ENCODE measurements at regions not wholly inside any gene's neighbourhood (a gene's known extent, or its start where the extent isn't known, plus 50 kb on each side); places are given as distances from the start of the nearest gene placed in this dataset.
"Not testable (repeated sequence)": the region's sequence is repeated elsewhere in the genome, so short reads cannot be mapped to it uniquely, and the experiment has no call there.

DNA sequence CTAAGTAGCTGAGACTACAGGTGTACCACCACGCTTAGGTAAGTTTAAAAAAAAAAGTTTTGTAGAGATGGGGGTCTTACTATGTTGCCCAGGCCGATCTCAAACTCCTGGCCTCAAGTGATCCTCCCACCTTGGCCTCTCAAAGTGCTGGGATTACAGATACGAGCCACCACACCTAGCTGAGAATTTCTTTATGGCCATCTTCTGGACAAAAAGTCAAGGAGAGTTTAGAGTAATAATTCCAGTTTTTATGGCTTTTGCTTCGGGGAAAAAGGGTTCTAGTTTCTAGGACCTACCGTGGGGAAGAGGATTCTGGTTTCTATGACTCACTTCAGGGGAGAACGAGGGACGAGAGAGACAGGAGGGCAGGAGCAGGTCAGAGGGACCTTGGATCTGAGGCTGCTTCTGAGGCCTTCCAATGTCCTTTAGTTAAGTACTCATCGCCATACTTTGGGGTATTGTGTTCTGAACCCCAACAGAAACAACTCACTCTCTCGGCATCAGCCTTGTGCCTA lies 69.3 kb upstream of the IER3 start:
- Histone ChIP-seq H3K9me2 (replicated peaks; ENCODE audit: low read depth, low read length) (no peaks in the 10 kb centered on the region), H3K4me3 (ENCODE audit: low read length, poor library complexity, severe bottlenecking) (no peak overlapping the region), H3K4me2 (ENCODE audit: low read depth, low read length, poor library complexity, severe bottlenecking) (no peak overlapping the region), H3K9ac (ENCODE audit: low read depth, low read length, poor library complexity, severe bottlenecking) (no peak overlapping the region), H3K4me1 (ENCODE audit: insufficient read depth, low read length, poor library complexity, severe bottlenecking) (no peaks in the 10 kb centered on the region), H2AFZ (ENCODE audit: low read length) (no peak overlapping the region), H3K27me3 (ENCODE audit: insufficient read depth, low read length, poor library complexity, severe bottlenecking) (no peaks in the 10 kb centered on the region), H3F3A (ENCODE audit: low read depth) (no peaks in the 10 kb centered on the region), H3K79me2 (ENCODE audit: insufficient read depth, low read length) (no peaks in the 10 kb centered on the region), H3K9me3 (ENCODE audit: insufficient read depth, low read depth, low read length) (no peaks in the 10 kb centered on the region), H3K36me3 (ENCODE audit: insufficient read depth, low read length) (no peaks in the 10 kb centered on the region), H4K20me1 (ENCODE audit: insufficient read depth, low read length, poor library complexity, severe bottlenecking) (no peaks in the 10 kb centered on the region)
- no peak for TF ChIP-seq EZH2phosphoT487 (IDR thresholded peaks at IDR 0.05; ENCODE audit: borderline replicate concordance)
- TF ChIP-seq CTCF (conservative IDR thresholded peaks at IDR 0.05; ENCODE audit: low read length), result no peak

DNA sequence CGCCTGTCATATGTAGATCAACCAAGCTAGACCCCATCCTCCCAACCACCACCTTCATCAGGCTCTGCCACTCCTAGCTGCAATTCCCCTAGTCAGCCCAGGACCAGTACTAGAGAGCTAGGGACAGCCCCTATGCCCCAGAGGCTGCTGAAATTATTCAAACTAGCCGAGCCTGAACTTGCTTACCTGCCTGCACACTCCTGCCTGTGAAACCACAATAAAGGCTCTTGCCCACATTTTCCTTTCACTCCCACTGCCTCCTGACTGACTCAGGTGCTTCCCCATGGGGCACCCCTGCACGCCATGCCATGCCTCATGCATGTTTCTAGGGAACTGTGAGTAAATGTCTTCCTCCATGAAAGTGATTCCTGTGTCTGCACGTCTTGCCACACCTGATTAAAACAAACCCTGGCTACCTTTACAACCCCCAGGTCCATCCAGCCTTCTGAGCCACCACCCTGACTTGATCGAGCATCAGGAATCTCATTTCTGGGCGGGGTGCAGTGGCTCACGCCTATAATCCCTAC lies 66.5 kb upstream of the IER3 start:
- no peak overlapping the region for H2AFZ ChIP-seq (ENCODE audit: low read length)

DNA sequence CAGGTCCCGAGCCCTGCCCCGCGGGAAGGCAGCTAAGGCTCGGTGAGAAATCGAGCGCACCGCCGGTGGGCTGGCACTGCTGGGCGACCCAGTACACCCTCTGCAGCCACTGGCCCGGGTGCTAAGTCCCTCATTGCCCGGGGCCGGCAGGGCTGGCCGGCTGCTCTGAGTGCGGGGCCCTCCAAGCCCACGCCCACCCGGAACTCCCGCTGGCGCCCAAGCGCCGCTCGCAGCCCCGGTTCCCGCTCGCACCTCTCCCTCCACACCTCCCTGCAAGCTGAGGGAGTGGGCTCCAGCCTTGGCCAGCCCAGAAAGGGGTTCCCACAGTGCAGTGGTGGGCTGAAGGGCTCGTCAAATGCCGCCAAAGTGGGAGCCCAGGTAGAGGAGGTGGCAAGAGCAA lies 63.2 kb upstream of the IER3 start:
- H4K20me1 ChIP-seq (ENCODE audit: insufficient read depth, low read length, poor library complexity, severe bottlenecking); H3K9me2 ChIP-seq (replicated peaks; ENCODE audit: low read depth, low read length); H3K9me3 ChIP-seq (ENCODE audit: insufficient read depth, low read depth, low read length); H3K36me3 ChIP-seq (ENCODE audit: insufficient read depth, low read length); H3K27me3 ChIP-seq (ENCODE audit: insufficient read depth, low read length, poor library complexity, severe bottlenecking); H3K4me2 ChIP-seq (ENCODE audit: low read depth, low read length, poor library complexity, severe bottlenecking); H3K79me2 ChIP-seq (ENCODE audit: insufficient read depth, low read length); H2AFZ ChIP-seq (ENCODE audit: low read length); H3K4me3 ChIP-seq (ENCODE audit: low read length, poor library complexity, severe bottlenecking); H3K9ac ChIP-seq (ENCODE audit: low read depth, low read length, poor library complexity, severe bottlenecking); H3F3A ChIP-seq (ENCODE audit: low read depth); H3K4me1 ChIP-seq (ENCODE audit: insufficient read depth, low read length, poor library complexity, severe bottlenecking): not testable (repeated sequence)

More for the DNA sequence above, 66.5 kb upstream of the IER3 start:
- H3K27me3 ChIP-seq (ENCODE audit: insufficient read depth, low read length, poor library complexity, severe bottlenecking), result no peaks in the 10 kb centered on the region
- H3K4me2 ChIP-seq (ENCODE audit: low read depth, low read length, poor library complexity, severe bottlenecking), result no peak overlapping the region
- H3K4me1 ChIP-seq (ENCODE audit: insufficient read depth, low read length, poor library complexity, severe bottlenecking), result no peaks in the 10 kb centered on the region
- H3K9me2 ChIP-seq (replicated peaks; ENCODE audit: low read depth, low read length), result no peaks in the 10 kb centered on the region
- no peak overlapping the region for H3K4me3 ChIP-seq (ENCODE audit: low read length, poor library complexity, severe bottlenecking)
- no peaks in the 10 kb centered on the region for H3K79me2 ChIP-seq (ENCODE audit: insufficient read depth, low read length)
- no peak overlapping the region for H3K9ac ChIP-seq (ENCODE audit: low read depth, low read length, poor library complexity, severe bottlenecking)
- no peaks in the 10 kb centered on the region for H4K20me1 ChIP-seq (ENCODE audit: insufficient read depth, low read length, poor library complexity, severe bottlenecking)
- TF ChIP-seq CTCF (conservative IDR thresholded peaks at IDR 0.05; ENCODE audit: low read length) (no peak), EZH2phosphoT487 (IDR thresholded peaks at IDR 0.05; ENCODE audit: borderline replicate concordance) (no peak)
- no peaks in the 10 kb centered on the region for H3F3A ChIP-seq (ENCODE audit: low read depth)
- H3K9me3 ChIP-seq (ENCODE audit: insufficient read depth, low read depth, low read length), result no peaks in the 10 kb centered on the region
- H3K36me3 ChIP-seq (ENCODE audit: insufficient read depth, low read length), result no peaks in the 10 kb centered on the region

GRCh38 chr6:30806581-30807183 lies 62.3 kb upstream of the IER3 start:
- Histone ChIP-seq H3K4me2 (ENCODE audit: low read depth, low read length, poor library complexity, severe bottlenecking) (no peak overlapping the region), H3K9me2 (replicated peaks; ENCODE audit: low read depth, low read length) (no peaks in the 10 kb centered on the region), H3K27me3 (ENCODE audit: insufficient read depth, low read length, poor library complexity, severe bottlenecking) (no peaks in the 10 kb centered on the region), H3K4me3 (ENCODE audit: low read length, poor library complexity, severe bottlenecking) (no peak overlapping the region), H3K36me3 (ENCODE audit: insufficient read depth, low read length) (no peaks in the 10 kb centered on the region), H2AFZ (ENCODE audit: low read length) (no peak overlapping the region), H4K20me1 (ENCODE audit: insufficient read depth, low read length, poor library complexity, severe bottlenecking) (no peaks in the 10 kb centered on the region), H3K79me2 (ENCODE audit: insufficient read depth, low read length) (no peaks in the 10 kb centered on the region), H3F3A (ENCODE audit: low read depth) (no peaks in the 10 kb centered on the region), H3K4me1 (ENCODE audit: insufficient read depth, low read length, poor library complexity, severe bottlenecking) (no peaks in the 10 kb centered on the region), H3K9me3 (ENCODE audit: insufficient read depth, low read depth, low read length) (no peaks in the 10 kb centered on the region), H3K9ac (ENCODE audit: low read depth, low read length, poor library complexity, severe bottlenecking) (no peak overlapping the region)
- TF ChIP-seq CTCF (conservative IDR thresholded peaks at IDR 0.05; ENCODE audit: low read length), result no peak
